OCI-M1 (cell line): ENCODE measurements at regions not wholly inside any gene's neighbourhood (a gene's known extent, or its start where the extent isn't known, plus 50 kb on each side); places are given as distances from the start of the nearest gene placed in this dataset.
"Not testable (repeated sequence)": the region's sequence is repeated elsewhere in the genome, so short reads cannot be mapped to it uniquely, and the experiment has no call there.

Experiments
- DNase-seq: peaks from one replicate; lab custom pipeline; 2025; lab: John Stamatoyannopoulos, UW

GRCh38 chr1:73475316-73475870 lies 722.6 kb downstream of the LRRIQ3 start:
- DNase-seq = no peak

DNA sequence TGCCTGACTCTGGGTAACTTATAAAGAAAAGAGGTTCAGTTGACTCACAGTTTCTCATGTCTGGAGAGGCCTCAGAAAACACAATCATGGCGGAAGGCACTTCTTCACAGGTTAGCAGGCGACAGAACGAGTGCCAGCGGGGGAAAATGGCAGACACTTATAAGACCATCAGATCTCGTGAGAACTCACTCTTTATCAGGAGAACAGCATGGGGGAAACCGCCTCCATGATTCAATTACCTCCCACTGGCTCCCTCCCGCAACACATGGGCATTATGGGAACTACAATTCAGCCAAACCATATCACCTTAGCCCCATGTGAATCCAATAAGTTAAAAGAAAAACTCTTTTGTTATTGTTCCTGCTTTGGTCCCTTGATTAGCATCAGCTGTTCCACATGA lies 725.2 kb downstream of the LRRIQ3 start:
- DNase-seq = no peak

DNA sequence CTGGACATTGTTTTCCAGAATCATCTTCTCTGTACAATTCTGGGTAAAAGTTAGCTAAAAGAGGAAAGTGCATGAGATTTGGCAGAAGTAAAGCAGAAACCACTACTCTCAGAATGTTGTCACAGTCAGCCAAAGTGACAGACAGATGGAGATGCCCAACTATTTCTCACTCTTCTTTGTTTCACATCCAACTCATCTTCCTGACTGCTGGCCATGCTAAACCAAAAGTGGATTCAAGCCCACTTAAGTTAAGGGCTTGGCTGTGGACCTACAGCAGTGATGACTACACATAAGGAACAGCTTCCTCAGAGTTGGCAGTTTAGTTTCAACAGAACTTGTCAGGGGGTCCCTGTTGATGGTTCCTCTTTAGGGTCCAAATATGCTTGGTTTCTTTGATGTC lies 730.2 kb downstream of the LRRIQ3 start:
- DNase-seq = no peak

GRCh38 chr1:73463873-73464272 lies 734.1 kb downstream of the LRRIQ3 start:
- DNase-seq = no peak

DNA sequence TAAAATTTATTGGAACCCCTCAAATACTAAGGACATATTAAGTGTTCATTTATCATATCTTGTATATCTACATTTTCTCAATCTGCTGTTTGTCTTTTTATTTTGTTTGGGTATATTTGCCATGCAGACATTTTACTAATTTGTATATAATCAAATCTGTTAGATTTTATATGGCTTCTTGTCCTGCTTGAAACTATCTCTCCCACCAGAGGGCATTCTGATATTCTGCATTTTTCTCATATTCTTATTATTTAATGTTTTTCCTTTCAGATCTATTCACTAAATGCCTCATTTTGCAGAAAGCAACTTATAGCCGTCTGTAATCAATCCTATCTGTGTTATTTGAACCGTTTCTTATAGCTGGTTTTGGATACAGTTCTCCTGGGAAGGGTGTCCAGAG lies 745.5 kb downstream of the LRRIQ3 start:
- peak; percentile 18 for DNase-seq

GRCh38 chr1:73450668-73451067 lies 747.3 kb downstream of the LRRIQ3 start:
- not testable (repeated sequence) for DNase-seq

DNA sequence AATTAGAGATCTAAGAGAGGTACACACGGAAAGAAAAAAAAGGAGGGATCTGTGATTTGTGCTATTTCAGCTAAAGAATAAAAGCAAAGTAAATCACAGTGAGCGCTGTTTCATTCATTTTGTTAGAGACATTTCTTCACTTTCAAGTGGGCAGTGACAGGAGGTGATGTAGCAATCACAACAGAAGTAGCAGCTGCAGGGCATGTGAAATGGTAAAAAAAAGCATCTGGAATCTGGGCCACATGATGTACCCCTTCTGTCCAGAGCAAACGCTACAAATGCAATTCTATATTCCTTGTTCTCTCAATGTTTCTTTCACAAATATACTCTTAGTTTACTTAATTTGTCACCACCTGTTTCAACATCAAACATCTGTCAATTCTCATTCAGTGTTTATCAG lies 786.5 kb downstream of the LRRIQ3 start:
- no peak for DNase-seq

DNA sequence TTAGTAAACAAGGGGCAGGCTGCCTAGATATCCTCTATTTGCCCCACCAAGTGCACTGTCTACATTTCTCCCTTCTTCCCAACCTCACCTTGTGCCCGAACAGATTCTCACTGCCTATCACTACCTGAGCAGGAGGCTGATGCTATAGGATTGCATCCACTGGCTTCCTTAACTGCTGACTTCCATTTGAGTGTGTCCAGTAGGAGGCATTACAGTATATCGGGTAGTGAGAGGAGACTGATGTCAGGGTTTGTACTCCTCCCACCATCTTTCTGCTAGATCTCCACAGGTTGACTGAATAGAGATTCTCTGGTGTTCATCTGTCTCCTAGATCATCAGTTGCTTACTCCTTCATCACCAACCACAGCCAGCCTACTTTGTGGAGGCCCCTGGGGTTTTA lies 796.3 kb downstream of the LRRIQ3 start:
- peak; percentile 32 for DNase-seq

DNA sequence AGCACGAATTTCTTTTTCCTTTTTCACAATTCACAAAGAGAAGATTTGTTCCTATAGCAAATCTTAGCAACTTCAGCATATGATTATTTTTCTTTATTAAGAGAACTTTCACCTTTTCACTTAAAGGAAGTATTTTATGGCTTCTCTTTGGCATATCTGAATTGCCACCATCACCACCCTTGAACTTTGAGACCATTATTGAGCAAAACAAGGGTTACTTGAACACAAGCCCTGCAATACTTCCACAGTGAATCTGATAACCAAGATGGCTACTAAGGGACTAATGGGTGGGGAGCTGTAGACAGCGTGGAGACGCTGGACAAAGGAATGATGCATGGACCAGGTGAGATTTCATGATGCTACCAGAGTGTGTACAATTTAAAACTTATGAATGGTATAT lies 815.0 kb downstream of the LRRIQ3 start:
- no peak for DNase-seq

- DNase-seq = peak; percentile 92
Measured at GRCh38 chr1:73366734-73367413, 831.1 kb downstream of the LRRIQ3 start.

DNA sequence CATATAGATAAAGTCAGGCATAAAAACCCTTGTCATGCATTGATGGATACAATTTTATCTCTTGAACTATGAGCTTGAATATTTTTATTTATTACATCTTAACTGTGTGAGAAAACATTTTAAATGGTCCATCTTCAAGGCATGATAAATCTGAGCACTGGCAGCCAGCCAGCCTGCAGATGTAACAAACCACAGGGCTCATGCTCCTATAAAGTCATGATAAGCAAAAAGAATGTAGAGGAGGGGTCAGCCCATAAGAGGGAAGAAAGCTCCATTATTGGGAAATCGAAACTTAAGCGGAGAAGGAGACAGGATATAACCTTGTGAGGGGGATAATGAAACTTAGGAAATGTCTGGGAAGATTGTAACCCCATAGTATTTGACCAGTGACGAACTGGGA lies 839.0 kb downstream of the LRRIQ3 start:
- peak; percentile 91 for DNase-seq

GRCh38 chr1:73356485-73356884 lies 841.5 kb downstream of the LRRIQ3 start:
- peak; percentile 31 for DNase-seq

GRCh38 chr1:73343947-73344346 lies 854.0 kb downstream of the LRRIQ3 start:
- DNase-seq = no peak

DNA sequence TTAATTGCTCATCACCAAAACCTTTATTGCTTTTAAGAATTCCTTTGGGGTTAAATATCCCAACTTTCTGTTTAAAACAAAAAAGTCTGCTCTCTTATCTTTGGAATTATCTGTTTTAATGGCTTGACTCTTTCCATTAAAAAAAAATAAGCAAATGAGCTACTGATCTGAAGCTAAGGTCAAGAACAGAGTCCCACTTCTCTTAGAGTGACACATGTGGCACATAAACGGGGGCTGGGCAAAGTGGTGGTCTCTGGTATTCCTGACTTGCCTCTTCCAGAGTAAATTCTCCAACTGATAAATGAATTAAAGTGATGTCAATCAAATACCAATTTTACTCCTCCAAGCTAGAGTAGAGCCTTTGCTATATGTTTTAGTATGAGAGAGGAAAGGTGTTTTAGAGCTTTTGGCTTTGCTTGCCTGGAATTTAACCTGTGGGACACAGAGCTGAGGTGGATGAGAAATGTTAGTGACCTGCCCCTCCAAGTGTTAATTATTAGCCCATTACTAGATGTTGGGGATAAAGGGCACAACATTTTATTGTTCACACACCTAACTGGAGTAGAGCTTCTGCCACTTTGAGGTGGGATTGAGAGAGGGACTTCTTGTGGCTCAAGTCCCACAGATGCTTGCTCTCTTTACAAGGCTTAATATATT lies 864.0 kb downstream of the LRRIQ3 start:
- no peak for DNase-seq

DNA sequence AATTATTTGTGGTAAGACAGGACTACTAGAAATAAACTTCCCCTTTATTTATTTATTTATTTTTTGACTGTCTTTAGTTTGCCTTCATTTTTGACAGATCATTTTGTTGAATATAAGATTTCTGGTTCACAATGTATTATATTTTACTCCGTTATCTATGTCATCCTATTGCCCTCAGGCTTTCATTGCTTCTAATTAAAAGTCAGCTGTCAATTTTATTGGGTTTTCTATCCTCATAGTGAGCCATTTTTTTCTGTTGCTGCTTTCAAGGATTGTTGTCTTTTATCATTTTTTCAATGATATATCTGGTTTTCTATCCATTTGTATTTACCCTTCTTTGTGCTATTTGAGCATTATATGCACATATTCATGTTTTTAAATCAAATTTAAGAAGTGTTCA lies 866.2 kb downstream of the LRRIQ3 start:
- peak; percentile 5 for DNase-seq

DNA sequence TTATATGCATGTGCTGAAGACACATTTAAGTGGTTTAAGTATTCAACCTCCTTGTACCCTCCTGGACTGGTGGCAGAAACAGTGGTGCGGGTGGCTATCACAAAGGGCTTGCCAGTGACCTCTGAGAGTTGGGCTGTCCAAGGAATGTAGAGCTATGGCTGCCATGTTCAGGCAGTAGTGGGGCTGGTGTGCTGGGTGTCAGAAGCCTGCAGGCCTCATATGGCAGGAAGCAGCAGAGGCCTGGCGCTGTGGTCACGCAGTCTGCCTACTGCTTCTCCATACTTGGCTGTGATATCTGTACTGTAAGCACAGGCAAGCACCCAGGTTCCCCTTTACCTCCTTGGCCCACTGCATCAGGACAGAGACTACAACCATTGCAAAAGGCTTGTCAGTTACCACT lies 870.0 kb downstream of the LRRIQ3 start:
- DNase-seq = no peak

- DNase-seq = peak; percentile 75
Measured at GRCh38 chr1:73327180-73327793, 870.7 kb downstream of the LRRIQ3 start.

GRCh38 chr1:73326663-73327062 lies 871.3 kb downstream of the LRRIQ3 start:
- DNase-seq = no peak

DNA sequence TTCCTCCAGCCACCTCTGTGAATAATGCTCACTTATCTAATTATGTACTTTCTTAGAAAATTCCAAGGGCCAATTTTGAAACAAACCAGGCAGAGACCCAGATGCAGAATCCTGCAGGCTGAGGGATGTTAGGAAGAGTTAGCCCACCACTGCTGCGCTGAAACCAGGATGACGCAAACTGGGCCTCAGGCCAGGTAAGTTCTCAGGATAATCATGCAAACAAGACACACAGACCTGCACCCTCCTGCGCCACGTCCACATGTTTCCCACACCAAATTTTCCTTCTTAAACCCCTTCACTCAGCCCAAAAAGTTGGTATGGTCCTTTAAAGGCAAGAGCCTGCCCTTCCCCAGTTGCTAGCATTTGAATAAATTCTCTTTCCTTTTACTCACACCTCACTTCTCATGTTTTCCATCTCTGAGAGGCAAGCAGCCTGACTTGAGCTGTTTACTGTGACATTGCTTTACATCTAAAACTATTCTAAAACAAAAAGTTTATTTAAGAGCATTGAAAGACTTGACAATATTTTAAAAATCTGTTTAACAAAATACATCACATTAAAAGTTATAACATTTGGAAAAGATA lies 887.1 kb downstream of the LRRIQ3 start:
- DNase-seq = no peak

DNA sequence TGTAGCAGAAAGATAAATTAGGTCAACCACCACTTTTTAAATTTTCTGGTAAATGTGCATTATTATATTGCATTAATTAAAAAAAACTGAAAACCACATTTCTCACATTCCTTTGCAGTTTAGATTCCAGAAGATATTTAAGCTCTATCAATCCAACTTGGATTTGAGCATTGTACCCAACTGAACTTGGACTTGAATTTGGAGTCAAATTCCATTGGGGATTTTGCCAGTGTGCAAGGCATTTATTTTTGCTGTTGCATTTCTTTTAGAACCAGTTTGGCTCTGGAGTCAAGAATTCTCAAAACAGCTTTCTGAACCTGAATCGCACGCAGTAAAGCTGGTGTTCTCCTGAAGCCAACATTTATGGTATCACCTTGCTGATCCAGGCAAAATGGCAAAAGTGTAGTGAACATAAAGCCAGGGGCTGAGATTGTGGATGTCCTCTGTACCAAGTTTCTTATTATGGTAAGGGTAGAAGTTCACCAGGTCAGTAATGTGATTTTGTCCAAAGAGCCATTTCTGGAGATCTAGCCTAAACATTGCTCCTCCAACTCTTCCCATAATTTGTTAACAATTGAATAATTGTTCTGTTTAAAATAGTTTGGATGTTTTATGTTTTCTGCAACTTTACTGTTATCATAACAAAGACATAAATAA lies 890.9 kb downstream of the LRRIQ3 start:
- no peak for DNase-seq

GRCh38 chr1:73273886-73274285 lies 924.1 kb downstream of the LRRIQ3 start:
- DNase-seq = peak; percentile 10

- not testable (repeated sequence) for DNase-seq
Measured at GRCh38 chr1:73245196-73245595, 952.8 kb downstream of the LRRIQ3 start.
